ENCODE measurements at regions not wholly inside any gene's neighbourhood (a gene's known extent, or its start where the extent isn't known, plus 50 kb on each side); places are given as distances from the start of the nearest gene placed in this dataset.

DNA sequence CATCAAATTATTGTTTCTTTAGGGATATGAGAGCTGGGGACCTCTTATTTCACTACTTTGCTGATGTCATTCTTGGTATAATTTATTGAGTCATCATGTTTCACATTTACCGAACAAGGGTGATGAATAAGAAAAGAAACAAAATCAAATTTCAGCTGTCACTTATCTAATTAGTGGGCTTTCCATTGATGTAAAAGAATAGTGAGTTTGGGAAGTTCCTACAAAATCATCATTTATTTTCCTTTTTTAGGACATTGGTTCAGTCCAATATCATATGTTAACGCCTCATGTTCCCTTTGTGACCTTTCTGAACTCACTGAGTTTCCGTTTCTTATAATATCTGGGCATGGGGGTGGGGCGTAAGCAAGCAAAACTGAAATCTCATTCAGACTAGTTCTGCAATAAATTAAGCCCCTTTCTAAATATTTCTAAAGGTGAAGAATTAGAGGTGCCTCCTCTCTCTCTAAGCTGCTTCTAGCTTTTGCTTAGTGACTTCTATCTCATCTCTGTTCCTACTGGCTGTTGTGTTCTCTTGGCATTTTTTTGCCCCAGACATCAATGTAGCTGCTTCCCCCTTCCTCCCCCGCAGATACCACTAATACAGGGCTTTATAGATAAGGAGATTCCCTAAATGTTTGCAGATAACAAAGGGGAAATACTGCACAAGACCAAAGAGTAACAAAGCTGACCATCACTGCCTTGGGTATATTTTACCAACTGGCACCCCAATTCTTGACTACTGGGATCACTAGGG, 238.0 kb upstream of the CTNNB1 start:
- CTCF ChIA-PET = no interaction called here
- H3K4me1 ChIP-seq (ENCODE audit: control insufficient read depth in 2 of 2, insufficient read depth in 2 of 2, low read length in 2 of 2) = no peaks in the 10 kb centered on the region
- no peaks in the 10 kb centered on the region for H3K4me1 Mint-ChIP-seq
- H3K27me3 ChIP-seq (ENCODE audit: control insufficient read depth in 2 of 2, insufficient read depth in 2 of 2, low read length in 2 of 2) = no peaks in the 10 kb centered on the region
- no peak overlapping the region for H3K4me3 ChIP-seq (ENCODE audit: low read length)
- intact Hi-C loops (cut with micrococcal nuclease) = no loop called here
- no peak for ATAC-seq
- H3K4me3 Mint-ChIP-seq = no peak overlapping the region
- POLR2A ChIA-PET = no interaction called here
- H3K9me3 ChIP-seq (ENCODE audit: control insufficient read depth in 2 of 3, low read length in 3 of 3) = no peaks in the 10 kb centered on the region
- H3K36me3 ChIP-seq (ENCODE audit: control insufficient read depth in 2 of 3, insufficient read depth in 3 of 3, low read length in 3 of 3) = no peaks in the 10 kb centered on the region
- H3K9me3 Mint-ChIP-seq = peaks cover 0 to 47% (median 14%) of the 10 kb centered on the region in 11 donors
- DNase-seq = no peak
- no peak overlapping the region for H3K27ac Mint-ChIP-seq
- H3K36me3 Mint-ChIP-seq = peaks cover 0 to 4% (median 0%) of the 10 kb centered on the region in 5 donors
- H3K27me3 Mint-ChIP-seq = peaks cover 0 to 10% (median 7%) of the 10 kb centered on the region in 5 donors
- no peak overlapping the region for H3K27ac ChIP-seq (ENCODE audit: low read depth, low read length)

DNA sequence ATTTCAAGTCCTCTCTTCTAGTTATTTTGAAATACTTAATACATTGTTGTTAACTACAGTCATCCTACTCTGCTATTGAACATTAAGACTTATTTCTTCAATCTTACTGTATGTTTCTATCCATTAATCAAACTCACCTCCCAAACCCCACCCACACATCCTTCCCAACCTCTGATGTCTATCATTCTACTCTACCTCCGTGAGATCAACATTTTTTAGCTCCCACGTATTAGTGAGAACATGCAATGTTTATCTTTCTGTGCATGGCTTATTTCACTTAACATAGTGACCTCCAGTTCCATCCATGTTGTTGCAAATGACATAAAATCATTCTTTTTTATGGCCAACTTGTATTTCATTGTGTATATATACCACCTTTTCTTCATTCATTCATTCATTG, 236.6 kb upstream of the CTNNB1 start:
- H3K27ac Mint-ChIP-seq = no peak overlapping the region
- POLR2A ChIA-PET = no interaction called here
- no peak overlapping the region for H3K4me3 ChIP-seq (ENCODE audit: low read length)
- no peaks in the 10 kb centered on the region for H3K4me1 ChIP-seq (ENCODE audit: control insufficient read depth in 2 of 2, insufficient read depth in 2 of 2, low read length in 2 of 2)
- DNase-seq = no peak
- no peaks in the 10 kb centered on the region for H3K36me3 ChIP-seq (ENCODE audit: control insufficient read depth in 2 of 3, insufficient read depth in 3 of 3, low read length in 3 of 3)
- no peak overlapping the region for H3K27ac ChIP-seq (ENCODE audit: low read depth, low read length)
- H3K36me3 Mint-ChIP-seq = peaks cover 0 to 5% (median 0%) of the 10 kb centered on the region in 5 donors
- H3K9me3 ChIP-seq (ENCODE audit: control insufficient read depth in 2 of 3, low read length in 3 of 3) = no peaks in the 10 kb centered on the region
- ATAC-seq = no peak
- peaks cover 0 to 22% (median 7%) of the 10 kb centered on the region in 5 donors for H3K27me3 Mint-ChIP-seq
- H3K27me3 ChIP-seq (ENCODE audit: control insufficient read depth in 2 of 2, insufficient read depth in 2 of 2, low read length in 2 of 2) = no peaks in the 10 kb centered on the region
- CTCF ChIA-PET = no interaction called here
- intact Hi-C loops (cut with micrococcal nuclease) = no loop called here
- no peak overlapping the region for H3K4me3 Mint-ChIP-seq
- H3K4me1 Mint-ChIP-seq = peaks cover 0 to 2% (median 0%) of the 10 kb centered on the region in 7 donors
- H3K9me3 Mint-ChIP-seq = peaks cover 0 to 40% (median 14%) of the 10 kb centered on the region in 11 donors

- Histone ChIP-seq H3K36me3 (ENCODE audit: control insufficient read depth in 2 of 3, insufficient read depth in 3 of 3, low read length in 3 of 3) (no peaks in the 10 kb centered on the region), H3K4me1 (ENCODE audit: control insufficient read depth in 2 of 2, insufficient read depth in 2 of 2, low read length in 2 of 2) (no peaks in the 10 kb centered on the region), H3K27me3 (ENCODE audit: control insufficient read depth in 2 of 2, insufficient read depth in 2 of 2, low read length in 2 of 2) (no peaks in the 10 kb centered on the region), H3K4me3 (ENCODE audit: low read length) (no peak overlapping the region), H3K9me3 (ENCODE audit: control insufficient read depth in 2 of 3, low read length in 3 of 3) (no peaks in the 10 kb centered on the region), H3K27ac (ENCODE audit: low read depth, low read length) (no peak overlapping the region)
- Mint-ChIP-seq H3K27ac (peak overlapping the region in 1 of 9 donors; percentile 48), H3K36me3 (peaks cover 0 to 11% (median 0%) of the 10 kb centered on the region in 5 donors), H3K27me3 (peaks cover 2 to 37% (median 26%) of the 10 kb centered on the region in 5 donors), H3K9me3 (peaks cover 0 to 19% (median 4%) of the 10 kb centered on the region in 11 donors), H3K4me3 (peak overlapping the region in 1 of 10 donors; percentile 2), H3K4me1 (peaks cover 0 to 39% (median 0%) of the 10 kb centered on the region in 7 donors)
- ATAC-seq (no peak), DNase-seq (no peak)
- intact Hi-C loops (cut with micrococcal nuclease) = no loop called here
- CTCF ChIA-PET = no interaction called here
- POLR2A ChIA-PET = no interaction called here
Observed at GRCh38 chr3:40968666-40969065, 230.6 kb upstream of the CTNNB1 start.

GRCh38 chr3:40969341-40969740, 230.0 kb upstream of the CTNNB1 start:
- H3K27ac Mint-ChIP-seq = no peak overlapping the region
- Histone ChIP-seq H3K27me3 (ENCODE audit: control insufficient read depth in 2 of 2, insufficient read depth in 2 of 2, low read length in 2 of 2) (no peaks in the 10 kb centered on the region), H3K4me3 (ENCODE audit: low read length) (no peak overlapping the region), H3K9me3 (ENCODE audit: control insufficient read depth in 2 of 3, low read length in 3 of 3) (no peaks in the 10 kb centered on the region), H3K36me3 (ENCODE audit: control insufficient read depth in 2 of 3, insufficient read depth in 3 of 3, low read length in 3 of 3) (no peaks in the 10 kb centered on the region), H3K4me1 (ENCODE audit: control insufficient read depth in 2 of 2, insufficient read depth in 2 of 2, low read length in 2 of 2) (no peaks in the 10 kb centered on the region), H3K27ac (ENCODE audit: low read depth, low read length) (no peak overlapping the region)
- H3K36me3 Mint-ChIP-seq = peaks cover 0 to 11% (median 0%) of the 10 kb centered on the region in 5 donors
- peaks cover 0 to 19% (median 2%) of the 10 kb centered on the region in 11 donors for H3K9me3 Mint-ChIP-seq
- ATAC-seq (no peak), DNase-seq (no peak)
- intact Hi-C loops (cut with micrococcal nuclease) = no loop called here
- H3K4me3 Mint-ChIP-seq = no peak overlapping the region
- H3K4me1 Mint-ChIP-seq = peaks cover 0 to 39% (median 0%) of the 10 kb centered on the region in 7 donors
- CTCF ChIA-PET = no interaction called here
- POLR2A ChIA-PET = no interaction called here
- peaks cover 2 to 37% (median 26%) of the 10 kb centered on the region in 5 donors for H3K27me3 Mint-ChIP-seq

GRCh38 chr3:40969756-40970466, 229.4 kb upstream of the CTNNB1 start:
- CTCF ChIA-PET = no interaction called here
- Mint-ChIP-seq H3K36me3 (peaks cover 0 to 11% (median 0%) of the 10 kb centered on the region in 5 donors), H3K4me1 (peaks cover 0 to 39% (median 0%) of the 10 kb centered on the region in 7 donors), H3K4me3 (no peak overlapping the region), H3K27ac (no peak overlapping the region), H3K27me3 (peaks cover 2 to 37% (median 20%) of the 10 kb centered on the region in 5 donors), H3K9me3 (peaks cover 0 to 15% (median 2%) of the 10 kb centered on the region in 11 donors)
- Histone ChIP-seq H3K27ac (ENCODE audit: low read depth, low read length) (no peak overlapping the region), H3K4me1 (ENCODE audit: control insufficient read depth in 2 of 2, insufficient read depth in 2 of 2, low read length in 2 of 2) (no peaks in the 10 kb centered on the region), H3K36me3 (ENCODE audit: control insufficient read depth in 2 of 3, insufficient read depth in 3 of 3, low read length in 3 of 3) (no peaks in the 10 kb centered on the region), H3K9me3 (ENCODE audit: control insufficient read depth in 2 of 3, low read length in 3 of 3) (no peaks in the 10 kb centered on the region), H3K27me3 (ENCODE audit: control insufficient read depth in 2 of 2, insufficient read depth in 2 of 2, low read length in 2 of 2) (no peaks in the 10 kb centered on the region), H3K4me3 (ENCODE audit: low read length) (no peak overlapping the region)
- ATAC-seq = no peak
- DNase-seq = no peak
- intact Hi-C loops (cut with micrococcal nuclease) = loop anchor here in 1 of 2 donors (5.0 kb wide), 1 partner anchor 232 kb away; no protein-coding TSS in a partner anchor
- POLR2A ChIA-PET = no interaction called here

GRCh38 chr3:40971191-40972168, 227.8 kb upstream of the CTNNB1 start:
- Mint-ChIP-seq H3K4me1 (peaks cover 0 to 40% (median 0%) of the 10 kb centered on the region in 7 donors), H3K9me3 (peaks cover 0 to 10% (median 2%) of the 10 kb centered on the region in 11 donors), H3K27me3 (peaks cover 2 to 34% (median 19%) of the 10 kb centered on the region in 5 donors), H3K4me3 (peak overlapping the region in 1 of 10 donors; percentile 74), H3K36me3 (peaks cover 0 to 7% (median 0%) of the 10 kb centered on the region in 5 donors), H3K27ac (peak overlapping the region in 1 of 9 donors; percentile 92)
- ATAC-seq (peak; percentile 89), DNase-seq (peak in 1 of 9 donors; percentile 54)
- no peaks in the 10 kb centered on the region for H3K27me3 ChIP-seq (ENCODE audit: control insufficient read depth in 2 of 2, insufficient read depth in 2 of 2, low read length in 2 of 2)
- H3K9me3 ChIP-seq (ENCODE audit: control insufficient read depth in 2 of 3, low read length in 3 of 3) = no peaks in the 10 kb centered on the region
- ChIA-PET POLR2A (no interaction called here), CTCF (no interaction called here)
- no peaks in the 10 kb centered on the region for H3K4me1 ChIP-seq (ENCODE audit: control insufficient read depth in 2 of 2, insufficient read depth in 2 of 2, low read length in 2 of 2)
- intact Hi-C loops (cut with micrococcal nuclease) = loop anchor here in 1 of 2 donors (1.0 to 5.0 kb wide), 2 partner anchors 9 to 231 kb away; no protein-coding TSS in a partner anchor
- H3K36me3 ChIP-seq (ENCODE audit: control insufficient read depth in 2 of 3, insufficient read depth in 3 of 3, low read length in 3 of 3) = no peaks in the 10 kb centered on the region
- H3K4me3 ChIP-seq (ENCODE audit: low read length) = no peak overlapping the region
- H3K27ac ChIP-seq (ENCODE audit: low read depth, low read length) = no peak overlapping the region
